SKM-1 (cell line): ENCODE measurements at regions not wholly inside any gene's neighbourhood (a gene's known extent, or its start where the extent isn't known, plus 50 kb on each side); places are given as distances from the start of the nearest gene placed in this dataset.
"Not testable (repeated sequence)": the region's sequence is repeated elsewhere in the genome, so short reads cannot be mapped to it uniquely, and the experiment has no call there.

Experiments
- DNase-seq: peaks from one replicate; lab custom pipeline; 2025; ENCODE audit not compliant: unreplicated experiment; lab: John Stamatoyannopoulos, UW

GRCh38 chr6:86283596-86283995 lies 640.9 kb upstream of the SYNCRIP start:
- DNase-seq = not testable (repeated sequence)

- no peak for DNase-seq
Measured at GRCh38 chr6:86276056-86276455, 633.4 kb upstream of the SYNCRIP start.

GRCh38 chr6:86273936-86274335 lies 631.2 kb upstream of the SYNCRIP start:
- DNase-seq = no peak

- no peak for DNase-seq
Measured at GRCh38 chr6:86256615-86257187, 614.0 kb upstream of the SYNCRIP start.

GRCh38 chr6:86255973-86256372 lies 613.3 kb upstream of the SYNCRIP start:
- DNase-seq = no peak

- no peak for DNase-seq
Measured at GRCh38 chr6:86251106-86251505, 608.4 kb upstream of the SYNCRIP start.

- DNase-seq = no peak
Measured at GRCh38 chr6:86217906-86218305, 575.2 kb upstream of the SYNCRIP start.

- no peak for DNase-seq
Measured at GRCh38 chr6:86215323-86215722, 572.6 kb upstream of the SYNCRIP start.

- no peak for DNase-seq
Measured at GRCh38 chr6:86205980-86206379, 563.3 kb upstream of the SYNCRIP start.

GRCh38 chr6:86203044-86203443 lies 560.4 kb upstream of the SYNCRIP start:
- no peak for DNase-seq

GRCh38 chr6:86193821-86194220 lies 551.1 kb upstream of the SYNCRIP start:
- no peak for DNase-seq

GRCh38 chr6:86192123-86192522 lies 549.4 kb upstream of the SYNCRIP start:
- no peak for DNase-seq

GRCh38 chr6:86175149-86175548 lies 532.5 kb upstream of the SYNCRIP start:
- DNase-seq = not testable (repeated sequence)

GRCh38 chr6:86154852-86155251 lies 512.2 kb upstream of the SYNCRIP start:
- DNase-seq = no peak

GRCh38 chr6:86153521-86153920 lies 510.8 kb upstream of the SYNCRIP start:
- no peak for DNase-seq

GRCh38 chr6:86152546-86152945 lies 509.9 kb upstream of the SYNCRIP start:
- DNase-seq = no peak

GRCh38 chr6:86148586-86148985 lies 505.9 kb upstream of the SYNCRIP start:
- DNase-seq = no peak

GRCh38 chr6:86147859-86148258 lies 505.2 kb upstream of the SYNCRIP start:
- no peak for DNase-seq

- DNase-seq = no peak
Measured at GRCh38 chr6:86147311-86147710, 504.6 kb upstream of the SYNCRIP start.

- not testable (repeated sequence) for DNase-seq
Measured at GRCh38 chr6:86146751-86147150, 504.1 kb upstream of the SYNCRIP start.

GRCh38 chr6:86142326-86142725 lies 499.6 kb upstream of the SYNCRIP start:
- DNase-seq = no peak

- DNase-seq = no peak
Measured at GRCh38 chr6:86128130-86128814, 485.6 kb upstream of the SYNCRIP start.

GRCh38 chr6:86122086-86122485 lies 479.4 kb upstream of the SYNCRIP start:
- DNase-seq = no peak
